Transverse colon (tissue), 4 donors: ENCODE measurements at regions not wholly inside any gene's neighbourhood (a gene's known extent, or its start where the extent isn't known, plus 50 kb on each side); places are given as distances from the start of the nearest gene placed in this dataset.

Source experiments
- DNase-seq: peaks from one replicate; pipeline ENCODE4 v3.0.0-alpha.2; 2019
- H3K27ac ChIP-seq, 4 donors: fragments of 200-600 bp; sonication (generic); 2 replicates each; pipeline ENCODE4 v1.5.1; 2016 to 2018; ENCODE audit warnings: inconsistent platforms in 4 of 4
- H3K27me3 ChIP-seq: fragments of 200-600 bp; sonication (generic); 2 replicates; pipeline ENCODE4 v1.5.1; 2017; ENCODE audit warnings: inconsistent platforms
- H3K36me3 ChIP-seq, 4 donors: fragments of 200-600 bp; sonication (generic); 2 replicates each; pipeline ENCODE4 v1.5.1; 2017 to 2019; ENCODE audit warnings: inconsistent platforms in 4 of 4
- H3K4me1 ChIP-seq, 4 donors: fragments of 200-600 bp; sonication (generic); 2 replicates each; pipeline ENCODE4 v1.5.1; 2017 to 2020; ENCODE audit warnings: inconsistent platforms in 4 of 4
- H3K4me3 ChIP-seq, 4 donors: fragments of 200-600 bp; sonication (generic); 1 replicate in 1 of 4; 2 replicates in 3 of 4; pipeline versions ENCODE4 v1.5.1 to v1.6.1; 2017 to 2019; ENCODE audit warnings: inconsistent platforms in 4 of 4
- H3K9me3 ChIP-seq, 2 donors: fragments of 200-600 bp; sonication (generic); 2 replicates each; pipeline ENCODE4 v1.5.1; 2017 to 2019; ENCODE audit warnings: inconsistent platforms in 2 of 2
- CTCF ChIP-seq, 5 experiments: fragments of 200-600 bp in 3 of 5; fragments of 450-650 bp in 2 of 5; sonication (generic) in 3 of 5; IDR thresholded peaks; 1 replicate in 2 of 5; 2 replicates in 3 of 5; pipeline ENCODE4 v1.5.1; 2016 to 2017; ENCODE audit warnings: antibody characterized with exemption in 5 of 5, inconsistent platforms in 3 of 5, mild to moderate bottlenecking in 2 of 5, moderate library complexity in 1 of 5
- EP300 ChIP-seq: sonication (generic); formaldehyde crosslinking; IDR thresholded peaks from one replicate; pipeline ENCODE4 v1.6.1; 2017; ENCODE audit warnings: antibody characterized with exemption, low read depth
- POLR2A ChIP-seq: fragments of 450-650 bp; IDR thresholded peaks from one replicate; pipeline ENCODE4 v1.6.1; 2016; ENCODE audit warnings: antibody characterized with exemption, mild to moderate bottlenecking, moderate library complexity
- POLR2AphosphoS5 ChIP-seq, 3 donors: sonication (generic); formaldehyde crosslinking; IDR thresholded peaks; one replicate each; pipeline ENCODE4 v1.6.1; 2016; ENCODE audit warnings: antibody characterized with exemption in 3 of 3
- WGBS, 2 donors: methylation state at CpG; one replicate each; pipeline ENCODE4 v1.1.5; 2018; ENCODE audit warnings: low coverage in 1 of 2; 5-methylcytosine and 5-hydroxymethylcytosine counted together
- in situ Hi-C, 4 donors: fragments of 200-750 bp; cut with MboI; loops; one replicate each; pipeline versions ENCODE4 v1.15.0 to v1.15.1; 2017; ENCODE audit warnings: low sequenced_read_pairs in 3 of 4, low pct_ligation_motif_present in 1 of 4, low pct_unique_long_range_greater_than_20kb in 1 of 4
- intact Hi-C: fragments of 100-400 bp; cut with DNase I; formaldehyde crosslinking; loops from one replicate; pipeline ENCODE4 v1.15.1; 2023; ENCODE audit warnings: low total_unique reads

DNA sequence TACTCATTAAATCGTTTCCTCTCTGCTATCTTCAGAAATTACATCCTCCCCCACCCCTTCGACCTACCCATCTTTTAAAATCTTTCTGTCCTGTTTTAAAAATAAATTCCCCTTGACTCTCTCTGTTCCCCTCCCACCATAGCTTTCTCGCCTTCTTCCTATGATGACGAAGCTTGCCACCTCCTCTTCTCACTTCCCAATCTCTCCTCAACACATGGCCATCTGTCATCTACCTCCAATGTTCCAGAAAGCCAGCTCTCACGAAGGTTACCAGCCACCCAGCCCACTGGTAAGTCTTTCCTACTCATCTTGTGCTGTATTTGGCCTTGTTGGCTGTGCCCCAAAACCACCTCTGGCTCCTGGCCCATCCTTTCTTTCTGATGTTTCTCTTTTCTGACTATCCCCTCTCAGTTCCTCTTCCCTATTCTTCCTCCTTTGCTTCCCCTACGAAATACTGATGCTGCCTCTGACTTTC is 346.3 kb downstream of the ENC1 start:
- in situ Hi-C loops (loop anchor here in 1 of 4 donors (25.0 kb wide), 1 partner anchor 343 kb away; the partner anchor contains the start of gene ENC1), intact Hi-C loops (no loop called here)
- 57 to 64% methylated on average over 6 of the region's 6 CpGs for WGBS, 2 donors
- H3K27me3 ChIP-seq: no peaks in the 10 kb centered on the region
- no peak for DNase-seq
- H3K4me1 ChIP-seq: peaks cover 0 to 8% (median 0%) of the 10 kb centered on the region in 4 donors
- no peaks in the 10 kb centered on the region for H3K9me3 ChIP-seq
- no peak overlapping the region for H3K27ac ChIP-seq
- no peak overlapping the region for H3K4me3 ChIP-seq
- TF ChIP-seq POLR2A (no peak), EP300 (no peak), POLR2AphosphoS5 (IDR thresholded peaks at IDR 0.05) (no peak), CTCF (IDR thresholded peaks at IDR 0.05) (no peak)
- no peaks in the 10 kb centered on the region for H3K36me3 ChIP-seq

DNA sequence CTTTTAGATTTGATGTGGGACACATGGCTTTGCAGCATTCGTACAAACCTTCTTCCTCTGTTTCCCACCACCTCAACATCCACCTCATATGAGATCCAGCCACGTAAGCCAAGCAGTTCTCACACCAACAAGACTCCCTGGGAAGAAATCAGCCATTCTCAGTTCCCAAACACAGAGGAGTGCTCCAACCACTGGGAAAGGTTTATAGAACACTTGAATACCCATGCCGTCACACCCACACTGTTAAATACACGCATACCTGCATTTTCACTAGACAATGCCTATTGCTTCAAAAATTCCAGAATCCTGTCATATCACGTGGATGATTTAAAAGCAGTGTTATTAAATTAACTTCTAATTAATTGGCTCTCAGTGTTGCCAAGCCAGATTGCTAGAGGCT is 347.3 kb downstream of the ENC1 start:
- in situ Hi-C loops: loop anchor here in 1 of 4 donors (25.0 kb wide), 1 partner anchor 344 kb away; the partner anchor contains the start of gene ENC1

GRCh38 chr5:74290634-74291241 is 349.8 kb downstream of the ENC1 start:
- no peak overlapping the region for H3K27ac ChIP-seq
- 50 to 60% methylated on average over 1 of the region's 1 CpG for WGBS, 2 donors
- intact Hi-C loops (no loop called here), in situ Hi-C loops (loop anchor here in 1 of 4 donors (25.0 kb wide), 1 partner anchor 347 kb away; the partner anchor contains the start of gene ENC1)
- TF ChIP-seq POLR2AphosphoS5 (IDR thresholded peaks at IDR 0.05) (no peak), EP300 (no peak), CTCF (IDR thresholded peaks at IDR 0.05) (no peak)
- no peaks in the 10 kb centered on the region for H3K36me3 ChIP-seq
- no peaks in the 10 kb centered on the region for H3K27me3 ChIP-seq
- H3K4me3 ChIP-seq: no peak overlapping the region
- H3K4me1 ChIP-seq: peaks cover 0 to 11% (median 2%) of the 10 kb centered on the region in 4 donors
- no peaks in the 10 kb centered on the region for H3K9me3 ChIP-seq
- no peak for DNase-seq

More for the DNA sequence above, 347.3 kb downstream of the ENC1 start:
- intact Hi-C loops: no loop called here
- Histone ChIP-seq H3K4me3 (no peak overlapping the region), H3K4me1 (peaks cover 0 to 10% (median 2%) of the 10 kb centered on the region in 4 donors), H3K27ac (no peak overlapping the region), H3K9me3 (no peaks in the 10 kb centered on the region), H3K36me3 (no peaks in the 10 kb centered on the region), H3K27me3 (no peaks in the 10 kb centered on the region)
- no peak for DNase-seq
- TF ChIP-seq CTCF (IDR thresholded peaks at IDR 0.05): no peak
- TF ChIP-seq POLR2A: no peak
- TF ChIP-seq EP300: no peak
- no peak for TF ChIP-seq POLR2AphosphoS5 (IDR thresholded peaks at IDR 0.05)
- WGBS, 2 donors: 77 to 78% methylated on average over 3 to 5 of the region's 5 CpGs

- intact Hi-C loops: no loop called here
- no peaks in the 10 kb centered on the region for H3K36me3 ChIP-seq
- 50 to 58% methylated on average over 1 of the region's 1 CpG for WGBS, 2 donors
- no peaks in the 10 kb centered on the region for H3K27me3 ChIP-seq
- in situ Hi-C loops: loop anchor here in 1 of 4 donors (25.0 kb wide), 1 partner anchor 348 kb away; the partner anchor contains the start of gene ENC1
- no peak for DNase-seq
- TF ChIP-seq POLR2A (no peak), POLR2AphosphoS5 (IDR thresholded peaks at IDR 0.05) (no peak), EP300 (no peak), CTCF (IDR thresholded peaks at IDR 0.05) (no peak)
- H3K9me3 ChIP-seq: no peaks in the 10 kb centered on the region
- peak overlapping the region; percentile 36 to 59 (median 56) for H3K27ac ChIP-seq
- H3K4me1 ChIP-seq: peaks cover 0 to 11% (median 2%) of the 10 kb centered on the region in 4 donors
- no peak overlapping the region for H3K4me3 ChIP-seq
Measured at GRCh38 chr5:74289691-74290090, 350.8 kb downstream of the ENC1 start.
